GM13977 (cell line): ENCODE measurements at regions not wholly inside any gene's neighbourhood (a gene's known extent, or its start where the extent isn't known, plus 50 kb on each side); places are given as distances from the start of the nearest gene placed in this dataset.

ENCODE experiments used
- DNase-seq: peaks from one replicate; pipeline ENCODE4 v3.0.0; 2012; ENCODE audit warnings: low spot score
- CTCF ChIP-seq: IDR thresholded peaks from 2 replicates; pipeline ENCODE4 v1.5.1; 2012; ENCODE audit warnings: mild to moderate bottlenecking, control low read depth; ENCODE audit not compliant: insufficient read depth; ENCODE audit errors: extremely low read depth, missing control alignments
- in situ Hi-C: fragments of 300-500 bp; cut with MboI; formaldehyde crosslinking; loops from one replicate; pipeline ENCODE4 v1.12.0; 2022; ENCODE audit warnings: low sequenced_read_pairs, low pct_unique_long_range_greater_than_20kb, mixed read lengths, inconsistent platforms; ENCODE audit not compliant: unreplicated experiment

GRCh38 chr6:4656106-4656505 is 120.1 kb upstream of the CDYL start:
- DNase-seq = no peak
- in situ Hi-C loops = no loop called here
- no peak for TF ChIP-seq CTCF

GRCh38 chr6:4655196-4656025 is 120.8 kb upstream of the CDYL start:
- TF ChIP-seq CTCF = no peak
- DNase-seq = no peak
- in situ Hi-C loops = no loop called here

GRCh38 chr6:4653141-4653540 is 123.1 kb upstream of the CDYL start:
- in situ Hi-C loops = no loop called here
- no peak for TF ChIP-seq CTCF
- DNase-seq = no peak

- TF ChIP-seq CTCF = no peak
- DNase-seq = no peak
- in situ Hi-C loops = no loop called here
Measured at GRCh38 chr6:4651831-4652467, 124.3 kb upstream of the CDYL start.

- no peak for TF ChIP-seq CTCF
- in situ Hi-C loops = no loop called here
- no peak for DNase-seq
Measured at GRCh38 chr6:4649728-4650127, 126.5 kb upstream of the CDYL start.

- in situ Hi-C loops = no loop called here
- TF ChIP-seq CTCF = no peak
- DNase-seq = no peak
Measured at GRCh38 chr6:4647414-4648365, 128.5 kb upstream of the CDYL start.
